ENCODE measurements at regions not wholly inside any gene's neighbourhood (a gene's known extent, or its start where the extent isn't known, plus 50 kb on each side); places are given as distances from the start of the nearest gene placed in this dataset.

DNA sequence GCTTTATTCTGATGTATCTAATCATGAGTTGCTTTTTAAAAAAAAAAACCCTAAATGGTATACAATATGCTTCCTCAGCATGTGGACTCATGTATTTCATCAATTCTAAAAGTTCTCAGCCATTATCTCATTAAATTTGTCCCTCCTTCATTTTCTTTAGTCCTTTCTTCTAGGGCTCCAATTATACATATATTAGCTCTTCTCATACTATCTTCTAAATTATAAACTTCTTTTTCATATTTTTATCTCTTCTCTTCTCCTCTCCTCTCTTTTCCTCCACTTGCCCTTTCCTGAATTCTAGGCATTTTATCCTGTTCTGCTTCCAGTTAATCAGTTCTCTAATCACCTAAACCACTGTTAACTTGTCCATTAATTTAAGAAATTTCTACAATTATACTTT lies 55.0 kb upstream of the IL33 start:
- no peak for DNase-seq (ENCODE audit: low spot score)
- TF ChIP-seq CTCF (IDR thresholded peaks at IDR 0.05; ENCODE audit: extremely low read depth, missing control alignments): no peak

DNA sequence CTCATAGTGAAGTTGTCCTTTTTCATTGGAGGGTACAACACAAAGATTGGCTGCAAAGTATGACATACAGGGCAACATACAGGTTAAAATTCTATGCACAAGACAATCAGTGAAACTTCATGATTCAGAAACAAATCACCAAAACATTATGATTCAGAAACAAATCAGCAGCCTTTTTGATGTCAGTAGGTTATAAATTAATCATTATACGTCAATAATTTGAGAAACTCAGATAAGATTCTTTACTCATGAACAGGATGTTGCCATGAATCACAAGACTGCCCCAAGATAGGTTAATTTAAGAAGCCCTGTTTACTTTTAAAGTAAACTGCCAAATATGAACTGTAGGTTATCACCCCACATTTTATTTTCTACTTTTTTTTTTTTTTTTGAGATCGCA lies 62.2 kb upstream of the IL33 start:
- TF ChIP-seq CTCF (IDR thresholded peaks at IDR 0.05; ENCODE audit: extremely low read depth, missing control alignments): no peak
- DNase-seq (ENCODE audit: low spot score): no peak

GRCh38 chr9:6152788-6153187 lies 62.8 kb upstream of the IL33 start:
- TF ChIP-seq CTCF (IDR thresholded peaks at IDR 0.05; ENCODE audit: extremely low read depth, missing control alignments): no peak
- DNase-seq (ENCODE audit: low spot score): no peak

DNA sequence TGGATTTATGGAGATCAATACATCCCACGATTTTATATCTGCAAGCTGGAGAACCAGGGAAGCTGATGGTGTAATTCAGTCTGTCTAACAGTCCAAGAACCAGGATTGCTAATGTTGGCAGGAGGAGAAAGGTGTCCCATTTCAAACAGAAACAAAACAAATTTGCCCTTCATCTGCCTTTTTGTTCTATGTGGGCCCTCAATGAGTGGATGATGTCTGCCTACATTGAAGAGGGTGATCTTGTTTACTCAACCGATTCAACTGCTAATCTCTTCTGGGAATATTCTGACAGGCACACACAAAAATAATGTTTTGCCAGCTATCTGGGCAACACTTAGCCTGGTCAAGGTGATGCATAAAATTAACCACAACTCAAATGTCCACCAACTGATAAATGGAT lies 65.1 kb upstream of the IL33 start:
- TF ChIP-seq CTCF (IDR thresholded peaks at IDR 0.05; ENCODE audit: extremely low read depth, missing control alignments): no peak

GRCh38 chr9:6149315-6149714 lies 66.3 kb upstream of the IL33 start:
- DNase-seq (ENCODE audit: low spot score): no peak
- no peak for TF ChIP-seq CTCF (IDR thresholded peaks at IDR 0.05; ENCODE audit: extremely low read depth, missing control alignments)

More for the DNA sequence above, 65.1 kb upstream of the IL33 start:
- no peak for DNase-seq (ENCODE audit: low spot score)

DNA sequence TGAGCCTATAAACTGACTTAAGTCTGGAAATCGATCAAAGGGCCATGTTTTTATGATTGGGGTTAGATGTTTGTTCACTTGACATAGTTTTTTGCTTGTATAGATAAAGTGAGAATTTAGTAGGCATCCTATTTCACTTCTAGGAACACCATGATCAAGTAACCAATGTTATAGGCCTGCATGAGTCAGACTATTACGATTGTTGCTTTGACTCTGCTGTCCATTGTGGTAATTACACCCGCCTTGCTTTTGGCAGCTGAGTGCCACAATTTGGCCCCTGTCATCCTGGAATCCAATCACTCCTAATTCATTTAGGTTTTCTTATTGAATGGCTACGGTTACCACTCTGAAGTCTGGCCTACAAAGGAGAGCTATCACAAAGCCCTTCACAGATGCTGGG lies 67.8 kb upstream of the IL33 start:
- TF ChIP-seq CTCF (IDR thresholded peaks at IDR 0.05; ENCODE audit: extremely low read depth, missing control alignments): no peak
- DNase-seq (ENCODE audit: low spot score): no peak

DNA sequence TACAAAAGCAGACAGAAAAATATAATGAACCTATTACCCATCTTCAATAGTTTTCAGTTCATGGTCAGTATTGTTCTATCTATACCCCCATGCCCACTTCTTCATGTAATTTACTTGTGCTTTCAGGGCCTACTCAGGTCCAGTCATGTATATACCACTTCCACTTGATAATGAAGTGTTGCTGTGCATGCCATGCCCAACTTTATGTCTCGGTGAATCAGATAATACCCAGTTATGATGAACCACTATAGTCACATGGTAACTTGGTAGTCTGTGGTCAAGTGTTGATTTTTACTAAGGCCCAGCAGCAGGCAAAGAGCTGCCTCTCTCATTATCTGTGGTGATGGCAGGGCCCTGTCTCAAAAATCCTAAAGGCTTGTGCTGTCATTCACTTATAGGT lies 70.7 kb upstream of the IL33 start:
- DNase-seq (ENCODE audit: low spot score): no peak
- TF ChIP-seq CTCF (IDR thresholded peaks at IDR 0.05; ENCODE audit: extremely low read depth, missing control alignments): no peak
